Caco-2 (cell line): ENCODE measurements at regions not wholly inside any gene's neighbourhood (a gene's known extent, or its start where the extent isn't known, plus 50 kb on each side); places are given as distances from the start of the nearest gene placed in this dataset.

Experiments used
- BruUV-seq: library from RNA; stranded (reverse); fragments of 400-500 nt; replicated peaks from 2 replicates; lab custom pipeline; 2021; lab: Mats Ljungman, UMichigan
- CTCF ChIA-PET: fragments of 300-600 bp; sonication (Branson Sonifier 250); formaldehyde crosslinking; loops from one replicate; lab custom pipeline; 2022; ENCODE audit warnings: antibody characterized with exemption; lab: Charles Lee
- POLR2A ChIA-PET: fragments of 300-600 bp; sonication (Branson Sonifier 250); formaldehyde crosslinking; loops from one replicate; lab custom pipeline; 2022; ENCODE audit warnings: antibody characterized with exemption; lab: Charles Lee
- DNase-seq, 2 experiments: peaks; one replicate each; pipeline versions ENCODE4 v3.0.0 to v3.0.0-alpha.2; 2020 to 2022
- H3K27me3 ChIP-seq: replicated peaks from 2 replicates; pipeline ENCODE4 v1.6.0; 2011; ENCODE audit warnings: low read length; ENCODE audit not compliant: control insufficient read depth, insufficient read depth
- H3K36me3 ChIP-seq: 2 replicates; pipeline ENCODE4 v1.5.1; 2011; ENCODE audit warnings: low read length; ENCODE audit not compliant: control insufficient read depth, insufficient read depth
- H3K4me1 ChIP-seq: fragments of 250-450 bp; sonication (Bioruptor Pico); 2 replicates; pipeline ENCODE4 v1.5.1; 2020; ENCODE audit warnings: mild to moderate bottlenecking
- H3K4me3 ChIP-seq: 2 replicates; pipeline ENCODE4 v1.5.1; 2011; ENCODE audit warnings: low read depth, mild to moderate bottlenecking, control low read depth, low read length
- H3K9me3 ChIP-seq: fragments of 250-450 bp; sonication (Bioruptor Pico); 2 replicates; pipeline ENCODE4 v1.5.1; 2020; ENCODE audit warnings: mild to moderate bottlenecking, moderate library complexity
- H3K27ac Mint-ChIP-seq: one replicate; pipeline ENCODE4 v1.8.0; 2022; ENCODE audit warnings: mixed read lengths; ENCODE audit not compliant: unreplicated experiment
- H3K27me3 Mint-ChIP-seq: one replicate; pipeline ENCODE4 v1.8.0; 2022; ENCODE audit warnings: mixed read lengths; ENCODE audit not compliant: insufficient read depth, unreplicated experiment
- H3K36me3 Mint-ChIP-seq: one replicate; pipeline ENCODE4 v1.8.0; 2022; ENCODE audit warnings: mild to moderate bottlenecking, mixed read lengths; ENCODE audit not compliant: insufficient read depth, unreplicated experiment
- H3K4me1 Mint-ChIP-seq: one replicate; pipeline ENCODE4 v1.8.0; 2022; ENCODE audit warnings: low read depth, mixed read lengths; ENCODE audit not compliant: unreplicated experiment
- H3K4me3 Mint-ChIP-seq: one replicate; pipeline ENCODE4 v1.8.0; 2022; ENCODE audit warnings: mild to moderate bottlenecking, moderate library complexity, mixed read lengths; ENCODE audit not compliant: unreplicated experiment
- H3K9me3 Mint-ChIP-seq: one replicate; pipeline ENCODE4 v1.8.0; 2022; ENCODE audit warnings: mixed read lengths; ENCODE audit not compliant: unreplicated experiment
- CTCF ChIP-seq, 2 experiments: fragments of 200-600 bp in 1 of 2; IDR thresholded peaks; 1 replicate in 1 of 2; 2 replicates in 1 of 2; pipeline versions ENCODE4 v1.5.1 to v1.8.0; 2011 to 2022; ENCODE audit warnings: antibody characterized with exemption in 1 of 2, control low read depth in 1 of 2, inconsistent platforms in 1 of 2, low read depth in 1 of 2, low read length in 1 of 2, mild to moderate bottlenecking in 1 of 2, moderate library complexity in 1 of 2; ENCODE audit not compliant: insufficient read depth in 1 of 2, severe bottlenecking in 1 of 2, unreplicated experiment in 1 of 2
- intact Hi-C: fragments of 100-400 bp; cut with micrococcal nuclease; formaldehyde crosslinking; loops from one replicate; pipeline ENCODE4 v1.10.0; 2022; ENCODE audit not compliant: unreplicated experiment

DNA sequence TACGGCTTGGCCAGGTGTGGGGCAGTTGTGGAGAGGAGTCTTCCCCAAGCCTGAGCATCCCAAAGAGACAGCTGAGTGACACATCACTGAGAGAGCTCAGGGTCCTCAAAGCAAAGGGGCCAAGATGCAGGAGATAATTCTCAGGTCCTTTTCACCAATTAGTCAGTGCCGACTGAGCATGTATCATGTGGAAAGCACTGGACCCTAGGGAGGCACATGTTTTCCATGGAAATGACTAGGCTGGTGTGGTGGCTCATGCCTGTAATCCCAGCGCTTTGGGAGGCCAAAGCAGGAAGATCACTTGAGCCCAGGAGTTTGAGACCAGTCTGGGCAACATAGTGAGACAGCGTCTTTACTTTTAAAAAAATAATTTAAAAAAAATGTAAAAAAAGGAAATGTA lies 67.3 kb upstream of the PRPS1 start:
- DNase-seq: no peak
- ChIA-PET CTCF (no interaction called here), POLR2A (no interaction called here)
- Mint-ChIP-seq H3K27ac (no peak overlapping the region), H3K36me3 (no peaks in the 10 kb centered on the region), H3K4me1 (peaks cover 7% of the 10 kb centered on the region), H3K27me3 (no peaks in the 10 kb centered on the region), H3K4me3 (no peak overlapping the region), H3K9me3 (no peaks in the 10 kb centered on the region)
- Histone ChIP-seq H3K27me3 (no peaks in the 10 kb centered on the region; the same call in 1 of the 2 replicates), H3K9me3 (no peaks in the 10 kb centered on the region), H3K4me1 (no peaks in the 10 kb centered on the region), H3K4me3 (no peak overlapping the region), H3K36me3 (no peaks in the 10 kb centered on the region)
- intact Hi-C loops: no loop called here
- BruUV-seq: no TSS peak
- no peak for TF ChIP-seq CTCF (IDR thresholded peaks at IDR 0.05; ENCODE audit: insufficient read depth in 1 of 2, low read depth in 1 of 2, low read length in 1 of 2, severe bottlenecking in 1 of 2, unreplicated experiment in 1 of 2)

GRCh38 chrX:107561468-107562215 lies 66.7 kb upstream of the PRPS1 start:
- no peaks in the 10 kb centered on the region for H3K27me3 Mint-ChIP-seq
- BruUV-seq: no TSS peak
- ChIA-PET POLR2A (no interaction called here), CTCF (no interaction called here)
- TF ChIP-seq CTCF (IDR thresholded peaks at IDR 0.05; ENCODE audit: insufficient read depth in 1 of 2, low read depth in 1 of 2, low read length in 1 of 2, severe bottlenecking in 1 of 2, unreplicated experiment in 1 of 2): no peak
- no peaks in the 10 kb centered on the region for H3K36me3 Mint-ChIP-seq
- H3K27ac Mint-ChIP-seq: no peak overlapping the region
- H3K9me3 Mint-ChIP-seq: no peaks in the 10 kb centered on the region
- no peak overlapping the region for H3K4me3 Mint-ChIP-seq
- intact Hi-C loops: no loop called here
- H3K27me3 ChIP-seq: no peaks in the 10 kb centered on the region; the same call in 1 of the 2 replicates
- peaks cover 7% of the 10 kb centered on the region for H3K4me1 Mint-ChIP-seq
- H3K4me1 ChIP-seq: no peaks in the 10 kb centered on the region
- no peak overlapping the region for H3K4me3 ChIP-seq
- no peak for DNase-seq
- no peaks in the 10 kb centered on the region for H3K9me3 ChIP-seq
- no peaks in the 10 kb centered on the region for H3K36me3 ChIP-seq

DNA sequence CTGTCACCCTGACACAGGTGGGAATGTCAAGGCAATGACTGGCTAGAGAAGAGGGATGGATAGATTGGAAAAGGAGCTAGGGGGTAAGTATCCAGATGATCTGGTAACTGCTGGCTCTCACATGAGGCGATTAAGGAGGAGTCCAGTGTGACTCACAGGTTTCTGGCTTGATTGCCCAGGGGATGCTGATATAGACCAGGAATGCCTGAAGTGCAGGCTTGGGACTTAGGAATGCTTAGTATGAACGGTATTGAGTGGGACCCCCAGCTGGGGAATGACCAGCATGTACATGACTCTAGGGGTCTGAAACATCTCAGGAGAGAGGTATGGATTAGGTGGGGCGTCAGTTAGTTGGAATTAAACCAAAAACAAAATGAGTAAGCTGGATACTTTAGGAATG lies 65.8 kb upstream of the PRPS1 start:
- Histone ChIP-seq H3K27me3 (no peaks in the 10 kb centered on the region; the same call in 1 of the 2 replicates), H3K36me3 (no peaks in the 10 kb centered on the region), H3K9me3 (no peaks in the 10 kb centered on the region), H3K4me3 (no peak overlapping the region), H3K4me1 (no peaks in the 10 kb centered on the region)
- H3K4me3 Mint-ChIP-seq: no peak overlapping the region
- H3K4me1 Mint-ChIP-seq: peaks cover 7% of the 10 kb centered on the region
- intact Hi-C loops: no loop called here
- BruUV-seq: no TSS peak
- TF ChIP-seq CTCF (IDR thresholded peaks at IDR 0.05; ENCODE audit: insufficient read depth in 1 of 2, low read depth in 1 of 2, low read length in 1 of 2, severe bottlenecking in 1 of 2, unreplicated experiment in 1 of 2): no peak
- no peaks in the 10 kb centered on the region for H3K9me3 Mint-ChIP-seq
- no peak overlapping the region for H3K27ac Mint-ChIP-seq
- no peak for DNase-seq
- CTCF ChIA-PET: no interaction called here
- H3K27me3 Mint-ChIP-seq: no peaks in the 10 kb centered on the region
- no peaks in the 10 kb centered on the region for H3K36me3 Mint-ChIP-seq
- POLR2A ChIA-PET: no interaction called here
